ENCODE measurements at regions not wholly inside any gene's neighbourhood (a gene's known extent, or its start where the extent isn't known, plus 50 kb on each side); places are given as distances from the start of the nearest gene placed in this dataset.

GRCh38 chr3:168289471-168290008 is 193.8 kb upstream of the GOLIM4 start:
- no peak for DNase-seq (ENCODE audit: low read depth)

- no peak for DNase-seq (ENCODE audit: low read depth)
These were observed 193.0 kb upstream of the GOLIM4 start for GRCh38 chr3:168288511-168289401.

- DNase-seq (ENCODE audit: low read depth) = no peak
These were observed 189.8 kb upstream of the GOLIM4 start for GRCh38 chr3:168285506-168285905.

GRCh38 chr3:168284728-168285127 is 189.0 kb upstream of the GOLIM4 start:
- DNase-seq (ENCODE audit: low read depth) = no peak

- DNase-seq (ENCODE audit: low read depth) = no peak
These were observed 179.9 kb upstream of the GOLIM4 start for GRCh38 chr3:168275662-168276061.

- DNase-seq (ENCODE audit: low read depth) = no peak
These were observed 178.2 kb upstream of the GOLIM4 start for GRCh38 chr3:168273917-168274316.

GRCh38 chr3:168273036-168273435 is 177.3 kb upstream of the GOLIM4 start:
- no peak for DNase-seq (ENCODE audit: low read depth)

GRCh38 chr3:168272343-168272985 is 176.7 kb upstream of the GOLIM4 start:
- no peak for DNase-seq (ENCODE audit: low read depth)

- no peak for DNase-seq (ENCODE audit: low read depth)
These were observed 176.2 kb upstream of the GOLIM4 start for GRCh38 chr3:168271932-168272331.

- DNase-seq (ENCODE audit: low read depth) = no peak
These were observed 173.3 kb upstream of the GOLIM4 start for GRCh38 chr3:168269001-168269400.

GRCh38 chr3:168267179-168267578 is 171.5 kb upstream of the GOLIM4 start:
- DNase-seq (ENCODE audit: low read depth) = no peak

GRCh38 chr3:168266335-168266734 is 170.6 kb upstream of the GOLIM4 start:
- no peak for DNase-seq (ENCODE audit: low read depth)

GRCh38 chr3:168262887-168263286 is 167.2 kb upstream of the GOLIM4 start:
- no peak for DNase-seq (ENCODE audit: low read depth)

- no peak for DNase-seq (ENCODE audit: low read depth)
These were observed 165.1 kb upstream of the GOLIM4 start for GRCh38 chr3:168260859-168261258.

GRCh38 chr3:168251371-168251770 is 155.6 kb upstream of the GOLIM4 start:
- no peak for DNase-seq (ENCODE audit: low read depth)

- no peak for DNase-seq (ENCODE audit: low read depth)
These were observed 154.7 kb upstream of the GOLIM4 start for GRCh38 chr3:168250415-168250861.

- DNase-seq (ENCODE audit: low read depth) = peak; percentile 44
These were observed 154.1 kb upstream of the GOLIM4 start for GRCh38 chr3:168249550-168250414.

GRCh38 chr3:168249205-168249549 is 153.5 kb upstream of the GOLIM4 start:
- DNase-seq (ENCODE audit: low read depth) = no peak

- peak; percentile 34 for DNase-seq (ENCODE audit: low read depth)
These were observed 152.9 kb upstream of the GOLIM4 start for GRCh38 chr3:168248383-168249204.

GRCh38 chr3:168241156-168241555 is 145.4 kb upstream of the GOLIM4 start:
- DNase-seq (ENCODE audit: low read depth) = no peak

- no peak for DNase-seq (ENCODE audit: low read depth)
These were observed 143.6 kb upstream of the GOLIM4 start for GRCh38 chr3:168239287-168239686.

Measured in HS-5 (cell line).